Head of caudate nucleus (tissue), 42 donors: ENCODE measurements at regions not wholly inside any gene's neighbourhood (a gene's known extent, or its start where the extent isn't known, plus 50 kb on each side); places are given as distances from the start of the nearest gene placed in this dataset.
"Not testable (repeated sequence)": the region's sequence is repeated elsewhere in the genome, so short reads cannot be mapped to it uniquely, and the experiment has no call there.

Experiments
- DNase-seq, 42 donors: peaks; one replicate each; pipeline versions ENCODE4 v3.0.0 to v3.0.0-alpha.2; 2020 to 2021; ENCODE audit warnings: mixed read lengths in 7 of 42
- intact Hi-C: fragments of 100-400 bp; cut with DNase I; formaldehyde crosslinking; loops from one replicate; pipeline ENCODE4 v1.15.0; 2022

GRCh38 chr4:89518259-89518658 is 210.7 kb upstream of the GPRIN3 start:
- intact Hi-C loops, result no loop called here
- no peak for DNase-seq

GRCh38 chr4:89514811-89515210 is 207.2 kb upstream of the GPRIN3 start:
- DNase-seq, result no peak
- intact Hi-C loops, result no loop called here

GRCh38 chr4:89511776-89512175 is 204.2 kb upstream of the GPRIN3 start:
- DNase-seq, result no peak
- intact Hi-C loops, result no loop called here

GRCh38 chr4:89509708-89510281 is 202.2 kb upstream of the GPRIN3 start:
- intact Hi-C loops, result no loop called here
- no peak for DNase-seq

- intact Hi-C loops, result no loop called here
- DNase-seq, result no peak
Observed at GRCh38 chr4:89506866-89507491, 199.4 kb upstream of the GPRIN3 start.

GRCh38 chr4:89502581-89502980 is 195.0 kb upstream of the GPRIN3 start:
- no peak for DNase-seq

GRCh38 chr4:89497517-89498308 is 190.1 kb upstream of the GPRIN3 start:
- DNase-seq, result no peak

More at GRCh38 chr4:89502581-89502980, 195.0 kb upstream of the GPRIN3 start:
- intact Hi-C loops, result no loop called here

GRCh38 chr4:89496851-89497250 is 189.3 kb upstream of the GPRIN3 start:
- DNase-seq, result no peak
- intact Hi-C loops, result no loop called here

More at GRCh38 chr4:89497517-89498308, 190.1 kb upstream of the GPRIN3 start:
- intact Hi-C loops, result no loop called here

GRCh38 chr4:89493367-89493766 is 185.8 kb upstream of the GPRIN3 start:
- intact Hi-C loops, result no loop called here
- no peak for DNase-seq

GRCh38 chr4:89492581-89493071 is 185.0 kb upstream of the GPRIN3 start:
- DNase-seq, result no peak
- intact Hi-C loops, result no loop called here

GRCh38 chr4:89491761-89492160 is 184.2 kb upstream of the GPRIN3 start:
- intact Hi-C loops, result no loop called here
- no peak for DNase-seq

- intact Hi-C loops, DNase-seq: not testable (repeated sequence)
Observed at GRCh38 chr4:89489921-89490431, 182.4 kb upstream of the GPRIN3 start.

- intact Hi-C loops, result no loop called here
- peak in 1 of 42 donors; percentile 33 for DNase-seq
Observed at GRCh38 chr4:89489338-89489771, 181.8 kb upstream of the GPRIN3 start.

GRCh38 chr4:89488736-89489135 is 181.1 kb upstream of the GPRIN3 start:
- intact Hi-C loops, result no loop called here
- DNase-seq, result no peak

GRCh38 chr4:89486673-89487072 is 179.1 kb upstream of the GPRIN3 start:
- no peak for DNase-seq
- intact Hi-C loops, result no loop called here

GRCh38 chr4:89486042-89486441 is 178.4 kb upstream of the GPRIN3 start:
- intact Hi-C loops, result no loop called here
- no peak for DNase-seq

- no peak for DNase-seq
- intact Hi-C loops, result no loop called here
Observed at GRCh38 chr4:89483833-89484232, 176.2 kb upstream of the GPRIN3 start.

GRCh38 chr4:89482926-89483595 is 175.5 kb upstream of the GPRIN3 start:
- intact Hi-C loops, result no loop called here
- no peak for DNase-seq

- intact Hi-C loops, result no loop called here
- peak in 5 of 42 donors; percentile 12 to 41 (median 22) for DNase-seq
Observed at GRCh38 chr4:89482251-89482650, 174.7 kb upstream of the GPRIN3 start.
